PFSK-1 (cell line): ENCODE measurements at regions not wholly inside any gene's neighbourhood (a gene's known extent, or its start where the extent isn't known, plus 50 kb on each side); places are given as distances from the start of the nearest gene placed in this dataset.

Experiments used
- FOXP2 ChIP-seq: optimal IDR thresholded peaks from 2 replicates; pipeline ENCODE3; 2011; ENCODE audit warnings: borderline replicate concordance, control low read depth, inconsistent platforms; ENCODE audit not compliant: insufficient read depth; ENCODE audit errors: extremely low read length, extremely low read depth
- POLR2AphosphoS5 ChIP-seq: IDR thresholded peaks from 2 replicates; pipeline ENCODE4 v1.6.1; 2012; ENCODE audit warnings: low read depth, mild to moderate bottlenecking, control low read depth, low read length, moderate library complexity
- SIN3A ChIP-seq: IDR thresholded peaks from 2 replicates; pipeline ENCODE4 v1.6.1; 2012; ENCODE audit warnings: mild to moderate bottlenecking, low read length, moderate library complexity, borderline replicate concordance; ENCODE audit not compliant: insufficient read depth
- TAF1 ChIP-seq: IDR thresholded peaks from 2 replicates; pipeline ENCODE4 v1.6.1; 2012; ENCODE audit warnings: low read length, control low read depth, borderline replicate concordance; ENCODE audit not compliant: insufficient read depth
- TF ChIP-seq, protein P1 (sequence below), 2 experiments: IDR thresholded peaks; 2 replicates each; pipeline versions ENCODE4 v1.6.1 to v1.8.0; 2011 to 2012; ENCODE audit warnings: low read depth in 2 of 2, low read length in 2 of 2, control low read depth in 1 of 2, inconsistent platforms in 1 of 2, mild to moderate bottlenecking in 1 of 2, moderate library complexity in 1 of 2; ENCODE audit not compliant: insufficient read depth in 1 of 2

GRCh38 chr2:146762786-146763185 lies 1082.0 kb upstream of the ACVR2A start:
- TF ChIP-seq POLR2AphosphoS5 (no peak), FOXP2 (no peak), TAF1 (no peak), SIN3A (no peak)
- TF ChIP-seq, protein P1, sequence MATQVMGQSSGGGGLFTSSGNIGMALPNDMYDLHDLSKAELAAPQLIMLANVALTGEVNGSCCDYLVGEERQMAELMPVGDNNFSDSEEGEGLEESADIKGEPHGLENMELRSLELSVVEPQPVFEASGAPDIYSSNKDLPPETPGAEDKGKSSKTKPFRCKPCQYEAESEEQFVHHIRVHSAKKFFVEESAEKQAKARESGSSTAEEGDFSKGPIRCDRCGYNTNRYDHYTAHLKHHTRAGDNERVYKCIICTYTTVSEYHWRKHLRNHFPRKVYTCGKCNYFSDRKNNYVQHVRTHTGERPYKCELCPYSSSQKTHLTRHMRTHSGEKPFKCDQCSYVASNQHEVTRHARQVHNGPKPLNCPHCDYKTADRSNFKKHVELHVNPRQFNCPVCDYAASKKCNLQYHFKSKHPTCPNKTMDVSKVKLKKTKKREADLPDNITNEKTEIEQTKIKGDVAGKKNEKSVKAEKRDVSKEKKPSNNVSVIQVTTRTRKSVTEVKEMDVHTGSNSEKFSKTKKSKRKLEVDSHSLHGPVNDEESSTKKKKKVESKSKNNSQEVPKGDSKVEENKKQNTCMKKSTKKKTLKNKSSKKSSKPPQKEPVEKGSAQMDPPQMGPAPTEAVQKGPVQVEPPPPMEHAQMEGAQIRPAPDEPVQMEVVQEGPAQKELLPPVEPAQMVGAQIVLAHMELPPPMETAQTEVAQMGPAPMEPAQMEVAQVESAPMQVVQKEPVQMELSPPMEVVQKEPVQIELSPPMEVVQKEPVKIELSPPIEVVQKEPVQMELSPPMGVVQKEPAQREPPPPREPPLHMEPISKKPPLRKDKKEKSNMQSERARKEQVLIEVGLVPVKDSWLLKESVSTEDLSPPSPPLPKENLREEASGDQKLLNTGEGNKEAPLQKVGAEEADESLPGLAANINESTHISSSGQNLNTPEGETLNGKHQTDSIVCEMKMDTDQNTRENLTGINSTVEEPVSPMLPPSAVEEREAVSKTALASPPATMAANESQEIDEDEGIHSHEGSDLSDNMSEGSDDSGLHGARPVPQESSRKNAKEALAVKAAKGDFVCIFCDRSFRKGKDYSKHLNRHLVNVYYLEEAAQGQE (IDR thresholded peaks at IDR 0.05; ENCODE audit: insufficient read depth in 1 of 2, low read depth in 2 of 2, low read length in 2 of 2): no peak
